ENCODE measurements at regions not wholly inside any gene's neighbourhood (a gene's known extent, or its start where the extent isn't known, plus 50 kb on each side); places are given as distances from the start of the nearest gene placed in this dataset.

DNA sequence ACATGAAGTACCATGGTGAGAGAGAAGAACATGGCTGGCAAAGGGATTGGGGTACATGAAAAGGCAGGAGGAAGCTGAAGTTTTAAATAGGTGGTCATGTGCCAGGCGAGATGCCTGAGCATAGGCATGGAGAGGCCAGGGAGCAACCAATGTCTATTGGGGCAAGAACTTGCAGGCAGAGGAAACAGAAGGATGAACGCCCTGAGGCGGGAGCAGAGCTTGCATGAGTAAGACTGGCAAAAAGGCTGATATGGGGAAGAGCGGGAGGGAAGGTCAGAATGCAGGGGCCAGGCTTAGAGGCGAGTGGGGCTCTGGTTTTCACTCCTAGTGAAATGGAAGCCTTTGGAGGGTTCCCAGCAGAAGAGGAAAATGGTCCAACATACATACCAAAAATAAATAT is 52.5 kb upstream of the VSTM5 start:
- Mint-ChIP-seq H3K27me3 (ENCODE audit: insufficient read depth, low read depth) (peaks cover 2% of the 10 kb centered on the region), H3K4me3 (no peak overlapping the region), H3K36me3 (no peaks in the 10 kb centered on the region), H3K4me1 (no peaks in the 10 kb centered on the region), H3K27ac (no peak overlapping the region), H3K9me3 (no peaks in the 10 kb centered on the region)
- Histone ChIP-seq H3K79me2 (ENCODE audit: low read depth) (no peaks in the 10 kb centered on the region), H3K4me3 (no peak overlapping the region), H3K27me3 (no peaks in the 10 kb centered on the region), H3K4me1 (peaks cover 3% of the 10 kb centered on the region), H3K36me3 (no peaks in the 10 kb centered on the region), H3K9me3 (ENCODE audit: low read depth) (no peaks in the 10 kb centered on the region), H3K9ac (no peak overlapping the region), H2AFZ (replicated peaks) (no peak overlapping the region), H3K27ac (no peak overlapping the region), H4K20me1 (ENCODE audit: low read depth) (no peaks in the 10 kb centered on the region), H3F3A (ENCODE audit: low read depth) (no peaks in the 10 kb centered on the region), H3K4me2 (no peak overlapping the region)
- DNase-seq (ENCODE audit: low spot score): no peak
- TF ChIP-seq EZH2 (IDR thresholded peaks at IDR 0.05) (no peak), EZH2phosphoT487 (IDR thresholded peaks at IDR 0.05) (no peak)
- TF ChIP-seq, protein P1, sequence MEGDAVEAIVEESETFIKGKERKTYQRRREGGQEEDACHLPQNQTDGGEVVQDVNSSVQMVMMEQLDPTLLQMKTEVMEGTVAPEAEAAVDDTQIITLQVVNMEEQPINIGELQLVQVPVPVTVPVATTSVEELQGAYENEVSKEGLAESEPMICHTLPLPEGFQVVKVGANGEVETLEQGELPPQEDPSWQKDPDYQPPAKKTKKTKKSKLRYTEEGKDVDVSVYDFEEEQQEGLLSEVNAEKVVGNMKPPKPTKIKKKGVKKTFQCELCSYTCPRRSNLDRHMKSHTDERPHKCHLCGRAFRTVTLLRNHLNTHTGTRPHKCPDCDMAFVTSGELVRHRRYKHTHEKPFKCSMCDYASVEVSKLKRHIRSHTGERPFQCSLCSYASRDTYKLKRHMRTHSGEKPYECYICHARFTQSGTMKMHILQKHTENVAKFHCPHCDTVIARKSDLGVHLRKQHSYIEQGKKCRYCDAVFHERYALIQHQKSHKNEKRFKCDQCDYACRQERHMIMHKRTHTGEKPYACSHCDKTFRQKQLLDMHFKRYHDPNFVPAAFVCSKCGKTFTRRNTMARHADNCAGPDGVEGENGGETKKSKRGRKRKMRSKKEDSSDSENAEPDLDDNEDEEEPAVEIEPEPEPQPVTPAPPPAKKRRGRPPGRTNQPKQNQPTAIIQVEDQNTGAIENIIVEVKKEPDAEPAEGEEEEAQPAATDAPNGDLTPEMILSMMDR (IDR thresholded peaks at IDR 0.05): no peak

- Histone ChIP-seq H3F3A (ENCODE audit: low read depth) (no peaks in the 10 kb centered on the region), H3K4me2 (no peak overlapping the region), H3K4me1 (peaks cover 3% of the 10 kb centered on the region), H3K27me3 (no peaks in the 10 kb centered on the region), H3K36me3 (no peaks in the 10 kb centered on the region), H3K4me3 (no peak overlapping the region), H4K20me1 (ENCODE audit: low read depth) (no peaks in the 10 kb centered on the region), H3K9ac (no peak overlapping the region), H2AFZ (replicated peaks) (peak overlapping the region; percentile 17), H3K9me3 (ENCODE audit: low read depth) (no peaks in the 10 kb centered on the region), H3K27ac (no peak overlapping the region), H3K79me2 (ENCODE audit: low read depth) (no peaks in the 10 kb centered on the region)
- Mint-ChIP-seq H3K36me3 (no peaks in the 10 kb centered on the region), H3K27ac (no peak overlapping the region), H3K4me1 (no peaks in the 10 kb centered on the region), H3K27me3 (ENCODE audit: insufficient read depth, low read depth) (peaks cover 2% of the 10 kb centered on the region), H3K9me3 (no peaks in the 10 kb centered on the region), H3K4me3 (no peak overlapping the region)
- peak; percentile 8 for DNase-seq (ENCODE audit: low spot score)
- TF ChIP-seq, protein P1 (IDR thresholded peaks at IDR 0.05): peak; percentile 7
- no peak for TF ChIP-seq EZH2phosphoT487 (IDR thresholded peaks at IDR 0.05)
Measured at GRCh38 chr11:93903989-93904388, 53.6 kb upstream of the VSTM5 start.

- Mint-ChIP-seq H3K27ac (no peak overlapping the region), H3K4me1 (no peaks in the 10 kb centered on the region), H3K9me3 (no peaks in the 10 kb centered on the region), H3K36me3 (no peaks in the 10 kb centered on the region), H3K27me3 (ENCODE audit: insufficient read depth, low read depth) (peaks cover 3% of the 10 kb centered on the region), H3K4me3 (no peak overlapping the region)
- no peak for DNase-seq (ENCODE audit: low spot score)
- Histone ChIP-seq H3K4me3 (no peak overlapping the region), H3K36me3 (no peaks in the 10 kb centered on the region), H3K4me2 (no peak overlapping the region), H4K20me1 (ENCODE audit: low read depth) (no peaks in the 10 kb centered on the region), H3K79me2 (ENCODE audit: low read depth) (no peaks in the 10 kb centered on the region), H3K9me3 (ENCODE audit: low read depth) (no peaks in the 10 kb centered on the region), H3K9ac (no peak overlapping the region), H3K27ac (no peak overlapping the region), H3K4me1 (peaks cover 3% of the 10 kb centered on the region), H3F3A (ENCODE audit: low read depth) (no peaks in the 10 kb centered on the region), H3K27me3 (no peaks in the 10 kb centered on the region), H2AFZ (replicated peaks) (no peak overlapping the region)
- TF ChIP-seq, protein P1 (IDR thresholded peaks at IDR 0.05): no peak
- no peak for TF ChIP-seq EZH2phosphoT487 (IDR thresholded peaks at IDR 0.05)
- no peak for TF ChIP-seq EZH2 (IDR thresholded peaks at IDR 0.05)
Measured at GRCh38 chr11:93904716-93905115, 54.3 kb upstream of the VSTM5 start.

- no peaks in the 10 kb centered on the region for H3K36me3 ChIP-seq
- H3K4me1 ChIP-seq: peaks cover 3% of the 10 kb centered on the region
- H3K27ac ChIP-seq: no peak overlapping the region
- H3K4me2 ChIP-seq: no peak overlapping the region
- Mint-ChIP-seq H3K4me3 (no peak overlapping the region), H3K27me3 (ENCODE audit: insufficient read depth, low read depth) (peaks cover 3% of the 10 kb centered on the region), H3K27ac (no peak overlapping the region), H3K36me3 (no peaks in the 10 kb centered on the region), H3K4me1 (no peaks in the 10 kb centered on the region), H3K9me3 (no peaks in the 10 kb centered on the region)
- H3K9me3 ChIP-seq (ENCODE audit: low read depth): no peaks in the 10 kb centered on the region
- no peaks in the 10 kb centered on the region for H4K20me1 ChIP-seq (ENCODE audit: low read depth)
- H3K4me3 ChIP-seq: no peak overlapping the region
- no peak overlapping the region for H2AFZ ChIP-seq (replicated peaks)
- no peak for TF ChIP-seq EZH2phosphoT487 (IDR thresholded peaks at IDR 0.05)
- TF ChIP-seq EZH2 (IDR thresholded peaks at IDR 0.05): no peak
- TF ChIP-seq, protein P1 (IDR thresholded peaks at IDR 0.05): no peak
- DNase-seq (ENCODE audit: low spot score): no peak
- H3K79me2 ChIP-seq (ENCODE audit: low read depth): no peaks in the 10 kb centered on the region
- no peaks in the 10 kb centered on the region for H3K27me3 ChIP-seq
- no peak overlapping the region for H3K9ac ChIP-seq
- H3F3A ChIP-seq (ENCODE audit: low read depth): no peaks in the 10 kb centered on the region
Measured at GRCh38 chr11:93905384-93905783, 55.0 kb upstream of the VSTM5 start.
